Liver (tissue), 8 donors: ENCODE measurements at regions not wholly inside any gene's neighbourhood (a gene's known extent, or its start where the extent isn't known, plus 50 kb on each side); places are given as distances from the start of the nearest gene placed in this dataset.

Experiments used
- DNase-seq: peaks from one replicate; pipeline ENCODE4 v3.0.0-alpha.2; 2017; ENCODE audit warnings: low spot score
- H3K27ac ChIP-seq, 2 donors: one replicate each; pipeline ENCODE4 v1.7.0; 2013; ENCODE audit warnings: inconsistent platforms in 2 of 2, low read length in 2 of 2, control low read depth in 1 of 2, low read depth in 1 of 2, mild to moderate bottlenecking in 1 of 2
- H3K27me3 ChIP-seq, 4 donors: one replicate each; pipeline versions ENCODE4 v1.6.1 to v1.7.0; 2013; ENCODE audit warnings: low read length in 3 of 4, inconsistent platforms in 1 of 4, mild to moderate bottlenecking in 1 of 4, moderate library complexity in 1 of 4; ENCODE audit not compliant: control insufficient read depth in 4 of 4, insufficient read depth in 4 of 4
- H3K36me3 ChIP-seq, 4 donors: one replicate each; pipeline versions ENCODE4 v1.6.1 to v1.7.0; 2013; ENCODE audit warnings: low read length in 3 of 4, mild to moderate bottlenecking in 3 of 4, low read depth in 1 of 4, moderate library complexity in 1 of 4; ENCODE audit not compliant: control insufficient read depth in 4 of 4, insufficient read depth in 3 of 4
- H3K4me1 ChIP-seq, 4 donors: one replicate each; pipeline versions ENCODE4 v1.6.1 to v1.7.0; 2013; ENCODE audit warnings: low read length in 3 of 4, mild to moderate bottlenecking in 3 of 4, moderate library complexity in 1 of 4; ENCODE audit not compliant: control insufficient read depth in 4 of 4, insufficient read depth in 4 of 4
- H3K4me3 ChIP-seq, 3 donors: one replicate each; pipeline versions ENCODE4 v1.6.1 to v1.7.0; 2013; ENCODE audit warnings: low read length in 3 of 3, control low read depth in 1 of 3, low read depth in 1 of 3, mild to moderate bottlenecking in 1 of 3
- H3K9ac ChIP-seq, 2 donors: one replicate each; pipeline ENCODE4 v1.7.0; 2013; ENCODE audit warnings: low read length in 2 of 2, mild to moderate bottlenecking in 2 of 2, moderate library complexity in 2 of 2, control low read depth in 1 of 2, low read depth in 1 of 2
- H3K9me3 ChIP-seq, 4 donors: one replicate each; pipeline versions ENCODE4 v1.6.1 to v1.7.0; 2013; ENCODE audit warnings: low read length in 3 of 4; ENCODE audit not compliant: control insufficient read depth in 4 of 4
- EGR1 ChIP-seq, 2 donors: IDR thresholded peaks; 2 replicates each; pipeline ENCODE4 v1.6.1; 2016 to 2018; ENCODE audit warnings: antibody characterized with exemption in 2 of 2, low read depth in 2 of 2
- FOXA1 ChIP-seq: IDR thresholded peaks from 2 replicates; pipeline ENCODE4 v1.6.1; 2016; ENCODE audit warnings: antibody characterized with exemption
- FOXA2 ChIP-seq: IDR thresholded peaks from 2 replicates; pipeline ENCODE4 v1.6.1; 2016; ENCODE audit warnings: antibody characterized with exemption
- GABPA ChIP-seq, 2 donors: IDR thresholded peaks in 1 of 2; conservative IDR thresholded peaks in 1 of 2; 2 replicates each; pipeline ENCODE4 v1.6.1; 2016; ENCODE audit warnings: antibody characterized with exemption in 2 of 2, mild to moderate bottlenecking in 1 of 2, moderate library complexity in 1 of 2
- HNF4A ChIP-seq, 2 donors: conservative IDR thresholded peaks; 2 replicates each; pipeline ENCODE4 v1.6.1; 2016; ENCODE audit warnings: antibody characterized with exemption in 2 of 2, mild to moderate bottlenecking in 2 of 2
- HNF4G ChIP-seq: IDR thresholded peaks from 2 replicates; pipeline ENCODE4 v1.6.1; 2016; ENCODE audit warnings: antibody characterized with exemption
- JUND ChIP-seq, 2 donors: IDR thresholded peaks; 2 replicates each; pipeline ENCODE4 v1.6.1; 2016; ENCODE audit warnings: antibody characterized with exemption in 2 of 2
- NR2F2 ChIP-seq: IDR thresholded peaks from 2 replicates; pipeline ENCODE4 v1.6.1; 2016; ENCODE audit warnings: antibody characterized with exemption
- RAD21 ChIP-seq, 2 donors: IDR thresholded peaks; 2 replicates each; pipeline ENCODE4 v1.6.1; 2016; ENCODE audit warnings: antibody characterized with exemption in 2 of 2, mild to moderate bottlenecking in 2 of 2
- RXRA ChIP-seq, 2 donors: IDR thresholded peaks; 2 replicates each; pipeline ENCODE4 v1.6.1; 2017 to 2018; ENCODE audit warnings: antibody characterized with exemption in 2 of 2, mild to moderate bottlenecking in 1 of 2
- SP1 ChIP-seq: IDR thresholded peaks from 2 replicates; pipeline ENCODE4 v1.6.1; 2018; ENCODE audit warnings: antibody characterized with exemption, mild to moderate bottlenecking
- TAF1 ChIP-seq: conservative IDR thresholded peaks from 2 replicates; pipeline ENCODE4 v1.6.1; 2016; ENCODE audit warnings: antibody characterized with exemption, mild to moderate bottlenecking
- YY1 ChIP-seq: IDR thresholded peaks from 2 replicates; pipeline ENCODE4 v1.6.1; 2016; ENCODE audit warnings: antibody characterized with exemption, mild to moderate bottlenecking
- WGBS: extraction: QIAGEN DNeasy Blood & Tissue Kit; methylation state at CpG from one replicate; pipeline ENCODE4 v1.1.7; 2013; 5-methylcytosine and 5-hydroxymethylcytosine counted together
- TF ChIP-seq, protein P1 (sequence below): IDR thresholded peaks from 2 replicates; pipeline ENCODE4 v1.6.1; 2016; ENCODE audit warnings: antibody characterized with exemption
- TF ChIP-seq, protein P2 (sequence below): IDR thresholded peaks from 2 replicates; pipeline ENCODE4 v1.6.1; 2016; ENCODE audit warnings: antibody characterized with exemption
- TF ChIP-seq, protein P3 (sequence below): IDR thresholded peaks from 2 replicates; pipeline ENCODE4 v1.6.1; 2016; ENCODE audit warnings: antibody characterized with exemption
- TF ChIP-seq, protein P4 (sequence below): fragments of 150-350 bp; IDR thresholded peaks from 2 replicates; pipeline ENCODE4 v1.5.1; 2017; ENCODE audit warnings: improper control_type of control experiment, low read depth, low read length; ENCODE audit not compliant: missing input control
- TF ChIP-seq, protein P5 (sequence below): IDR thresholded peaks from 2 replicates; pipeline ENCODE4 v1.6.1; 2016; ENCODE audit warnings: antibody characterized with exemption, mild to moderate bottlenecking
- donor health status: healthy.
- donor health status: healthy.
- donor health status: healthy.
- donor health status: healthy.
- donor health status: healthy.

DNA sequence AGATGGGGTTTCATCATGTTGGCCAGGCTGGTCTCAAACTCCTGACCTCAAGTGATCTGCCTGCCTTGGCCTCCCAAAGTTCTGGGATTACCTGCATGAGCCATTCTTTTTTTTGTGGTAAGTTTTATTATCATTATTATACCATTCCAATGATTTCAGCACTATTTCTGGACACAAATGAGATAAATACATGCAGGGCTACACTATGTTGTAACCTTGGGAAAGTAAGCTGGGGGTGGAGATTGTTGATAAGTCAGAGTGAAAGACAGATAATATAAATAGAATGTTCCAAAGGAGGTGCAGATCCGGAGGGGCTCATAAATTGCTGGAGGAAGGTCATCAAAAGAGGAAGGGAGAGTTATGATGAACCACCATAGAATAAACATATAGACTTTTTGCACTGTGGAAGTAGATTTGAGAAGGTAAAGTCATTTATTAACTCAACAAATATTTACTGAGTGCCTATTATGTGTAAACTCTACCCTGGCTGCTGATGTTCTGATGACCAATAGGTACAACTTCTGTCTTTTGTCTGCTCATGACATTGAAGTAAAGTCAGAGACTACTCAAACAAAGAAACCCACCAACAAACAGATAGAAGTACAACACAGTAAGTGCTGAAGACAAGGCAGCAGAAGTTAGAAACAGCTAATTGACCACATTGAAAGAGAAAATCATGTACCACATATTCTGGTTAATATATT is 478.9 kb upstream of the GOLIM4 start:
- Histone ChIP-seq H3K9ac (no peak overlapping the region), H3K9me3 (no peaks in the 10 kb centered on the region), H3K4me3 (no peak overlapping the region), H3K4me1 (peaks cover 0 to 38% (median 15%) of the 10 kb centered on the region in 4 donors), H3K27ac (peak overlapping the region; percentile 49 to 73), H3K36me3 (no peaks in the 10 kb centered on the region), H3K27me3 (no peaks in the 10 kb centered on the region)
- peak; percentile 10 for TF ChIP-seq SP1
- TF ChIP-seq, protein P1, sequence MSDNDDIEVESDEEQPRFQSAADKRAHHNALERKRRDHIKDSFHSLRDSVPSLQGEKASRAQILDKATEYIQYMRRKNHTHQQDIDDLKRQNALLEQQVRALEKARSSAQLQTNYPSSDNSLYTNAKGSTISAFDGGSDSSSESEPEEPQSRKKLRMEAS: no peak
- TF ChIP-seq, protein P2, sequence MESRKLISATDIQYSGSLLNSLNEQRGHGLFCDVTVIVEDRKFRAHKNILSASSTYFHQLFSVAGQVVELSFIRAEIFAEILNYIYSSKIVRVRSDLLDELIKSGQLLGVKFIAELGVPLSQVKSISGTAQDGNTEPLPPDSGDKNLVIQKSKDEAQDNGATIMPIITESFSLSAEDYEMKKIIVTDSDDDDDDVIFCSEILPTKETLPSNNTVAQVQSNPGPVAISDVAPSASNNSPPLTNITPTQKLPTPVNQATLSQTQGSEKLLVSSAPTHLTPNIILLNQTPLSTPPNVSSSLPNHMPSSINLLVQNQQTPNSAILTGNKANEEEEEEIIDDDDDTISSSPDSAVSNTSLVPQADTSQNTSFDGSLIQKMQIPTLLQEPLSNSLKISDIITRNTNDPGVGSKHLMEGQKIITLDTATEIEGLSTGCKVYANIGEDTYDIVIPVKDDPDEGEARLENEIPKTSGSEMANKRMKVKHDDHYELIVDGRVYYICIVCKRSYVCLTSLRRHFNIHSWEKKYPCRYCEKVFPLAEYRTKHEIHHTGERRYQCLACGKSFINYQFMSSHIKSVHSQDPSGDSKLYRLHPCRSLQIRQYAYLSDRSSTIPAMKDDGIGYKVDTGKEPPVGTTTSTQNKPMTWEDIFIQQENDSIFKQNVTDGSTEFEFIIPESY: no peak
- TF ChIP-seq HNF4A (conservative IDR thresholded peaks at IDR 0.05): peak in 1 of 2 donors; percentile 32
- no peak for TF ChIP-seq RXRA (IDR thresholded peaks at IDR 0.05)
- TF ChIP-seq YY1: peak; percentile 31
- no peak for TF ChIP-seq TAF1
- TF ChIP-seq JUND (IDR thresholded peaks at IDR 0.05): no peak
- TF ChIP-seq, protein P3, sequence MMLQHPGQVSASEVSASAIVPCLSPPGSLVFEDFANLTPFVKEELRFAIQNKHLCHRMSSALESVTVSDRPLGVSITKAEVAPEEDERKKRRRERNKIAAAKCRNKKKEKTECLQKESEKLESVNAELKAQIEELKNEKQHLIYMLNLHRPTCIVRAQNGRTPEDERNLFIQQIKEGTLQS: no peak
- TF ChIP-seq, protein P4, sequence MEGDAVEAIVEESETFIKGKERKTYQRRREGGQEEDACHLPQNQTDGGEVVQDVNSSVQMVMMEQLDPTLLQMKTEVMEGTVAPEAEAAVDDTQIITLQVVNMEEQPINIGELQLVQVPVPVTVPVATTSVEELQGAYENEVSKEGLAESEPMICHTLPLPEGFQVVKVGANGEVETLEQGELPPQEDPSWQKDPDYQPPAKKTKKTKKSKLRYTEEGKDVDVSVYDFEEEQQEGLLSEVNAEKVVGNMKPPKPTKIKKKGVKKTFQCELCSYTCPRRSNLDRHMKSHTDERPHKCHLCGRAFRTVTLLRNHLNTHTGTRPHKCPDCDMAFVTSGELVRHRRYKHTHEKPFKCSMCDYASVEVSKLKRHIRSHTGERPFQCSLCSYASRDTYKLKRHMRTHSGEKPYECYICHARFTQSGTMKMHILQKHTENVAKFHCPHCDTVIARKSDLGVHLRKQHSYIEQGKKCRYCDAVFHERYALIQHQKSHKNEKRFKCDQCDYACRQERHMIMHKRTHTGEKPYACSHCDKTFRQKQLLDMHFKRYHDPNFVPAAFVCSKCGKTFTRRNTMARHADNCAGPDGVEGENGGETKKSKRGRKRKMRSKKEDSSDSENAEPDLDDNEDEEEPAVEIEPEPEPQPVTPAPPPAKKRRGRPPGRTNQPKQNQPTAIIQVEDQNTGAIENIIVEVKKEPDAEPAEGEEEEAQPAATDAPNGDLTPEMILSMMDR: no peak
- TF ChIP-seq HNF4G: no peak
- TF ChIP-seq, protein P5, sequence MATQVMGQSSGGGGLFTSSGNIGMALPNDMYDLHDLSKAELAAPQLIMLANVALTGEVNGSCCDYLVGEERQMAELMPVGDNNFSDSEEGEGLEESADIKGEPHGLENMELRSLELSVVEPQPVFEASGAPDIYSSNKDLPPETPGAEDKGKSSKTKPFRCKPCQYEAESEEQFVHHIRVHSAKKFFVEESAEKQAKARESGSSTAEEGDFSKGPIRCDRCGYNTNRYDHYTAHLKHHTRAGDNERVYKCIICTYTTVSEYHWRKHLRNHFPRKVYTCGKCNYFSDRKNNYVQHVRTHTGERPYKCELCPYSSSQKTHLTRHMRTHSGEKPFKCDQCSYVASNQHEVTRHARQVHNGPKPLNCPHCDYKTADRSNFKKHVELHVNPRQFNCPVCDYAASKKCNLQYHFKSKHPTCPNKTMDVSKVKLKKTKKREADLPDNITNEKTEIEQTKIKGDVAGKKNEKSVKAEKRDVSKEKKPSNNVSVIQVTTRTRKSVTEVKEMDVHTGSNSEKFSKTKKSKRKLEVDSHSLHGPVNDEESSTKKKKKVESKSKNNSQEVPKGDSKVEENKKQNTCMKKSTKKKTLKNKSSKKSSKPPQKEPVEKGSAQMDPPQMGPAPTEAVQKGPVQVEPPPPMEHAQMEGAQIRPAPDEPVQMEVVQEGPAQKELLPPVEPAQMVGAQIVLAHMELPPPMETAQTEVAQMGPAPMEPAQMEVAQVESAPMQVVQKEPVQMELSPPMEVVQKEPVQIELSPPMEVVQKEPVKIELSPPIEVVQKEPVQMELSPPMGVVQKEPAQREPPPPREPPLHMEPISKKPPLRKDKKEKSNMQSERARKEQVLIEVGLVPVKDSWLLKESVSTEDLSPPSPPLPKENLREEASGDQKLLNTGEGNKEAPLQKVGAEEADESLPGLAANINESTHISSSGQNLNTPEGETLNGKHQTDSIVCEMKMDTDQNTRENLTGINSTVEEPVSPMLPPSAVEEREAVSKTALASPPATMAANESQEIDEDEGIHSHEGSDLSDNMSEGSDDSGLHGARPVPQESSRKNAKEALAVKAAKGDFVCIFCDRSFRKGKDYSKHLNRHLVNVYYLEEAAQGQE: peak; percentile 81
- TF ChIP-seq GABPA (IDR thresholded peaks at IDR 0.05 in 1 of 2, conservative IDR thresholded peaks at IDR 0.05 in 1 of 2): no peak
- no peak for TF ChIP-seq EGR1 (IDR thresholded peaks at IDR 0.05; ENCODE audit: low read depth in 2 of 2)
- TF ChIP-seq NR2F2: no peak
- TF ChIP-seq RAD21 (IDR thresholded peaks at IDR 0.05): no peak
- TF ChIP-seq FOXA1: no peak
- TF ChIP-seq FOXA2: peak; percentile 26
- WGBS: 8% methylated on average over 1 of the region's 1 CpG
- DNase-seq: no peak
